NCI-H526 (cell line): ENCODE measurements at regions not wholly inside any gene's neighbourhood (a gene's known extent, or its start where the extent isn't known, plus 50 kb on each side); places are given as distances from the start of the nearest gene placed in this dataset.
A peak's percentile ranks its signal among the peaks of the same experiment; 100 is the strongest.
"Not testable (repeated sequence)": the region's sequence is repeated elsewhere in the genome, so short reads cannot be mapped to it uniquely, and the experiment has no call there.

Source experiments
- DNase-seq, 2 experiments: peaks; one replicate each; lab custom pipeline; 2025; lab: John Stamatoyannopoulos, UW

GRCh38 chr2:15681089-15681885, 89.6 kb downstream of the DDX1 start:
- DNase-seq = no peak

GRCh38 chr2:15682354-15682753, 90.7 kb downstream of the DDX1 start:
- DNase-seq = no peak

GRCh38 chr2:15684161-15685039, 92.7 kb downstream of the DDX1 start:
- no peak for DNase-seq

- DNase-seq = no peak
Observed at GRCh38 chr2:15685143-15685542, 93.5 kb downstream of the DDX1 start.

- DNase-seq = no peak
Observed at GRCh38 chr2:15686643-15687042, 95.0 kb downstream of the DDX1 start.

- DNase-seq = no peak
Observed at GRCh38 chr2:15687243-15687642, 95.6 kb downstream of the DDX1 start.

GRCh38 chr2:15687720-15688119, 96.1 kb downstream of the DDX1 start:
- DNase-seq = peak; percentile 100

GRCh38 chr2:15688924-15689568, 97.4 kb downstream of the DDX1 start:
- DNase-seq = no peak

GRCh38 chr2:15689654-15690053, 98.0 kb downstream of the DDX1 start:
- no peak for DNase-seq

GRCh38 chr2:15691586-15692310, 100.1 kb downstream of the DDX1 start:
- no peak for DNase-seq

GRCh38 chr2:15692551-15693377, 101.1 kb downstream of the DDX1 start:
- DNase-seq = no peak

- DNase-seq = no peak
Observed at GRCh38 chr2:15693382-15693781, 101.7 kb downstream of the DDX1 start.

GRCh38 chr2:15693926-15694588, 102.4 kb downstream of the DDX1 start:
- peak in 1 of 2 experiments; percentile 98 for DNase-seq

GRCh38 chr2:15694589-15694986, 102.9 kb downstream of the DDX1 start:
- DNase-seq = no peak

GRCh38 chr2:15695582-15696330, 104.1 kb downstream of the DDX1 start:
- no peak for DNase-seq

- not testable (repeated sequence) for DNase-seq
Observed at GRCh38 chr2:15696606-15697170, 105.0 kb downstream of the DDX1 start.

- no peak for DNase-seq
Observed at GRCh38 chr2:15700131-15700530, 108.5 kb downstream of the DDX1 start.

- DNase-seq = no peak
Observed at GRCh38 chr2:15700599-15701340, 109.1 kb downstream of the DDX1 start.
